ENCODE measurements at regions not wholly inside any gene's neighbourhood (a gene's known extent, or its start where the extent isn't known, plus 50 kb on each side); places are given as distances from the start of the nearest gene placed in this dataset.

DNA sequence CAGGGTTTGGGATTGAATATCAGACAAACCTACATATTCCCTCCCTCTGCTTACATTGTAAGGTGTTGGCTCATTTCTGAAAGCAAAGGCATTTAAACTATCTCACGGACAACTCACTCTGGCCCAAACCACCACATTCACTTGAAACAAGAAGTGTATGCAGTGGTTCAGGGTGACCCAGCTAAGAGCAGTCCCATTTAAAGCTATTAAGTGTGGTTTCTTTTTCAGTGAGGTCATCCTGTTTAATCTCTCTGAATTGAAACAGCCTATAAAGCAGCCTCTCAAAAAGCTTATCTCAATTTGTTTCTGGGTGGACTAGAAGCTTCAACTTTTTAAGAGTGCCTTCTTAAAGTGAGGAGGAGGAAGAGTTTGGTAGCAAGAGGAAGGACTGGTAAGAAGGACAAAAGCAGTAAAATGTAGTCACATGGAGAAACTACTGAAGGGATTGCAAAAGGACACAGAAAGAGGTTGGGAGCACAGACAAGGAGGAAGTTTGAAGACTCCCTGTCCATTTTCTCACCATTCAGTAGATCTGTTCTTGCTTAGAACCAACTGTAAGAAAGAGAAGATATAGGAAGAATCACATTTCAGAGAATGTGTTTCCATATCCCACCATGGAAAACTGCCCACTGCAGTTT, 151.6 kb downstream of the TMCO5A start:
- Histone ChIP-seq H3K4me1 (peaks cover 4% of the 10 kb centered on the region), H3K36me3 (no peaks in the 10 kb centered on the region), H3K27me3 (no peaks in the 10 kb centered on the region), H3K27ac (peak overlapping the region; percentile 16), H3K9me3 (no peaks in the 10 kb centered on the region), H3K4me3 (no peak overlapping the region)
- TF ChIP-seq POLR2A (IDR thresholded peaks at IDR 0.05), result no peak
- 61% methylated on average over 1 of the region's 1 CpG for WGBS
- DNase-seq (ENCODE audit: low spot score in 2 of 2), result no peak

DNA sequence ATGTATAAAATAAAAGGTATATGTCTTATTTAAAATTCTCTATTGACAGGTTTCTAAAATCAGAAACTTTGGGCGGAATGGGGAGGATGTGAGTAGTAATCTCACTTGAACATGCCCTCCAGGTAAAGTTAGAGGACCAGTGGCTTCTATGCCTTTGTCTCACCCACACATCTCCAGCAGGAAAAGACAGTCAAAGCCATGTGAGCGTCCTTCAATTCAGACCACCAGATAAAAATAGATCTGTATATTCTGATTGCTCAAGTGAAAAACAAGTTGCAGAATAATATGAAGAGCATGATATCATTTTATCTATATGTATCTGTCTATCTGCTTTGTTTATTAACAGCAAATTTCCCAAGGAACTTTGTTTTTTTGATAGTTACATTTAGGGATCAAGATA, 152.2 kb downstream of the TMCO5A start:
- Histone ChIP-seq H3K27ac (no peak overlapping the region), H3K36me3 (no peaks in the 10 kb centered on the region), H3K4me1 (peaks cover 4% of the 10 kb centered on the region), H3K4me3 (no peak overlapping the region), H3K27me3 (no peaks in the 10 kb centered on the region), H3K9me3 (no peaks in the 10 kb centered on the region)
- DNase-seq (ENCODE audit: low spot score in 2 of 2), result no peak
- 83% methylated on average over 2 of the region's 2 CpGs for WGBS
- TF ChIP-seq EP300 (IDR thresholded peaks at IDR 0.05), result no peak
- no peak for TF ChIP-seq POLR2AphosphoS5 (IDR thresholded peaks at IDR 0.05)
- no peak for TF ChIP-seq CTCF (IDR thresholded peaks at IDR 0.05)
- no peak for TF ChIP-seq POLR2A (IDR thresholded peaks at IDR 0.05)

DNA sequence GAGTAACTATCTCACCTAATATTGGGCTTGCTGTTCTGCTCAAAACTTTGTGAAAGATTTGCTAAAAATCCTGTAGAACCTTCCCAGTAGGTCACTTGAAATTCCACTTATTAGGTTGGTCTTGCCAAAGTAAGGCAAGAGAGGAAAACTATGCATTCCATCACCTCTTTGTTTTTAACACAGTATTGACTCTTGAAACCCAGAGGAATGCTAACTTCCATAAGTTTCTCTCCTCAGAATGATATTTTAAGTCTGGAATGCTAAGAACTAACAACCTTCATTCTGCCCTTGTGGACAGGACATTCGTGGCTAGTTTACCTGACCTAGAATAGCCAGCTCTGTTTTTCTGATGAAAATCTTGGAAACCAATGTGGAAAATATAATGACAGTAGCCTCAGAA, 154.5 kb downstream of the TMCO5A start:
- no peak overlapping the region for H3K27ac ChIP-seq
- no peak for TF ChIP-seq CTCF (IDR thresholded peaks at IDR 0.05)
- no peak for TF ChIP-seq POLR2AphosphoS5 (IDR thresholded peaks at IDR 0.05)
- TF ChIP-seq POLR2A (IDR thresholded peaks at IDR 0.05), result no peak
- no peak for TF ChIP-seq EP300 (IDR thresholded peaks at IDR 0.05)

DNA sequence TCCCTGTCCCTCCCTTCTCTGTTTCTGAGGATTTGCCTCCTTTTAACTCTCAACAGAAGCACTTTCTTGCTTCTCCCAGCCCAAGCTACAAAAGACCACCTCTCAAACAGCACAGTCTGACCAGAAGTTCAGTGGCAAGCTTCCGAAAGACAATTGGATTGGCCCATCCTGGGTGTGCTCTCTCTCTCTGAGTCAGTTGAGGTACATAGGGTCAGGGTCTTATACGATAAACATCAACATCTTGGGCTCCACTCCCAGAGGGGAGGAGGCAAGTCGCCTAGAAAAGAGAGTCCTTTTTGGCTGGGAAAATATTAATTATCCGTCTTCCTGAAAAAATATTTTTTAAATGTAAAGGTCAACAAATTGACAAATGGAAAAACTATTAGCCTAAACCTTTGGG, 155.8 kb downstream of the TMCO5A start:
- no peaks in the 10 kb centered on the region for H3K9me3 ChIP-seq
- no peak for TF ChIP-seq EP300 (IDR thresholded peaks at IDR 0.05)
- TF ChIP-seq POLR2AphosphoS5 (IDR thresholded peaks at IDR 0.05), result no peak
- no peak for TF ChIP-seq CTCF (IDR thresholded peaks at IDR 0.05)
- TF ChIP-seq POLR2A (IDR thresholded peaks at IDR 0.05), result no peak
- no peak overlapping the region for H3K4me3 ChIP-seq
- no peaks in the 10 kb centered on the region for H3K27me3 ChIP-seq
- peaks cover 4% of the 10 kb centered on the region for H3K4me1 ChIP-seq
- no peak overlapping the region for H3K27ac ChIP-seq
- 82% methylated on average over 4 of the region's 4 CpGs for WGBS
- H3K36me3 ChIP-seq, result no peaks in the 10 kb centered on the region
- no peak for DNase-seq (ENCODE audit: low spot score in 2 of 2)

More for the DNA sequence above, 154.5 kb downstream of the TMCO5A start:
- Histone ChIP-seq H3K27me3 (no peaks in the 10 kb centered on the region), H3K4me1 (peaks cover 4% of the 10 kb centered on the region), H3K36me3 (no peaks in the 10 kb centered on the region), H3K4me3 (no peak overlapping the region), H3K9me3 (no peaks in the 10 kb centered on the region)
- WGBS, result 58% methylated on average over 1 of the region's 1 CpG
- no peak for DNase-seq (ENCODE audit: low spot score in 2 of 2)

- TF ChIP-seq POLR2A (IDR thresholded peaks at IDR 0.05) (no peak), CTCF (IDR thresholded peaks at IDR 0.05) (no peak), POLR2AphosphoS5 (IDR thresholded peaks at IDR 0.05) (no peak), EP300 (IDR thresholded peaks at IDR 0.05) (no peak)
- WGBS, result 64% methylated on average over 3 of the region's 3 CpGs
- Histone ChIP-seq H3K27me3 (no peaks in the 10 kb centered on the region), H3K36me3 (no peaks in the 10 kb centered on the region), H3K4me3 (no peak overlapping the region), H3K27ac (no peak overlapping the region), H3K4me1 (peaks cover 2% of the 10 kb centered on the region), H3K9me3 (no peaks in the 10 kb centered on the region)
- DNase-seq (ENCODE audit: low spot score in 2 of 2), result no peak
These were observed 156.2 kb downstream of the TMCO5A start for GRCh38 chr15:38090678-38091077.

All from suprapubic skin (tissue), 4 donors.